HG03159 (cell line): ENCODE measurements at regions not wholly inside any gene's neighbourhood (a gene's known extent, or its start where the extent isn't known, plus 50 kb on each side); places are given as distances from the start of the nearest gene placed in this dataset.
"Not testable (repeated sequence)": the region's sequence is repeated elsewhere in the genome, so short reads cannot be mapped to it uniquely, and the experiment has no call there.

ENCODE experiments used
- ATAC-seq: cut with Tn5 transposase; IDR thresholded peaks from one replicate; pipeline ENCODE4 v1.9.1; 2021; ENCODE audit warnings: mild to moderate bottlenecking, moderate library complexity; ENCODE audit not compliant: unreplicated experiment

- ATAC-seq, result no peak
Measured at GRCh38 chr15:38726187-38726586, 161.6 kb upstream of the RASGRP1 start.

- ATAC-seq, result no peak
Measured at GRCh38 chr15:38733331-38733730, 168.7 kb upstream of the RASGRP1 start.

- ATAC-seq, result no peak
Measured at GRCh38 chr15:38740206-38740605, 175.6 kb upstream of the RASGRP1 start.

- ATAC-seq, result no peak
Measured at GRCh38 chr15:38743147-38743546, 178.5 kb upstream of the RASGRP1 start.

- no peak for ATAC-seq
Measured at GRCh38 chr15:38745126-38745525, 180.5 kb upstream of the RASGRP1 start.

GRCh38 chr15:38745626-38746025 is 181.0 kb upstream of the RASGRP1 start:
- ATAC-seq, result no peak

- no peak for ATAC-seq
Measured at GRCh38 chr15:38746211-38746610, 181.6 kb upstream of the RASGRP1 start.

- ATAC-seq, result no peak
Measured at GRCh38 chr15:38748710-38749109, 184.1 kb upstream of the RASGRP1 start.

- ATAC-seq, result no peak
Measured at GRCh38 chr15:38750786-38751185, 186.2 kb upstream of the RASGRP1 start.

- no peak for ATAC-seq
Measured at GRCh38 chr15:38755718-38756117, 191.1 kb upstream of the RASGRP1 start.

GRCh38 chr15:38756441-38756840 is 191.8 kb upstream of the RASGRP1 start:
- ATAC-seq, result no peak

GRCh38 chr15:38758043-38758442 is 193.4 kb upstream of the RASGRP1 start:
- no peak for ATAC-seq

GRCh38 chr15:38761681-38762080 is 197.1 kb upstream of the RASGRP1 start:
- ATAC-seq, result no peak

- ATAC-seq, result no peak
Measured at GRCh38 chr15:38768970-38769369, 204.4 kb upstream of the RASGRP1 start.

GRCh38 chr15:38769492-38769891 is 204.9 kb upstream of the RASGRP1 start:
- ATAC-seq, result no peak

GRCh38 chr15:38774076-38774475 is 209.5 kb upstream of the RASGRP1 start:
- ATAC-seq, result not testable (repeated sequence)

- no peak for ATAC-seq
Measured at GRCh38 chr15:38781196-38781595, 216.6 kb upstream of the RASGRP1 start.

GRCh38 chr15:38782156-38782555 is 217.5 kb upstream of the RASGRP1 start:
- ATAC-seq, result no peak

GRCh38 chr15:38788918-38789317 is 224.3 kb upstream of the RASGRP1 start:
- no peak for ATAC-seq

- no peak for ATAC-seq
Measured at GRCh38 chr15:38789566-38789965, 225.0 kb upstream of the RASGRP1 start.

- ATAC-seq, result no peak
Measured at GRCh38 chr15:38793206-38793810, 228.7 kb upstream of the RASGRP1 start.

- ATAC-seq, result no peak
Measured at GRCh38 chr15:38795471-38796245, 231.0 kb upstream of the RASGRP1 start.

- no peak for ATAC-seq
Measured at GRCh38 chr15:38796589-38796988, 232.0 kb upstream of the RASGRP1 start.
